MV-4-11 (cell line): ENCODE measurements at regions not wholly inside any gene's neighbourhood (a gene's known extent, or its start where the extent isn't known, plus 50 kb on each side); places are given as distances from the start of the nearest gene placed in this dataset.
"Not testable (repeated sequence)": the region's sequence is repeated elsewhere in the genome, so short reads cannot be mapped to it uniquely, and the experiment has no call there.

Source experiments
- DNase-seq: peaks from one replicate; lab custom pipeline; 2025; lab: John Stamatoyannopoulos, UW

DNA sequence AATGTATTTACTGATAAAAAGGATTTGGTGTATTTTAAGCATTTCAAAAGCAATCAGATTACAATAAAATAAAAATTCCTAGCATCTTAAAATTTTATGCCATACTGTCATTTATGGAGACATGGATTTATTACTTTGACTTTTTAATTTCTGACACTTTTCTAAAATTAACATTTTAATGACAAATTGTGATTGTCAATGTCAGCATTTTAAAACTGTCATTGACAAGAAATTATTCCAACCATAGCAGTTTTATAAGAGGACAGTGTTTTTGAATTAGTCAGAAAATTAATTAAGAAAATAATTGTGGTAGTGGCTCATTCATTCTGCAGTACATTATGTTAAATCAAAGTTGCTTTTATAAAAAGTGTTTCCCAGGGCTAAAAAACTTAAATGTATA is 1954.4 kb downstream of the ARAP2 start:
- DNase-seq: no peak

DNA sequence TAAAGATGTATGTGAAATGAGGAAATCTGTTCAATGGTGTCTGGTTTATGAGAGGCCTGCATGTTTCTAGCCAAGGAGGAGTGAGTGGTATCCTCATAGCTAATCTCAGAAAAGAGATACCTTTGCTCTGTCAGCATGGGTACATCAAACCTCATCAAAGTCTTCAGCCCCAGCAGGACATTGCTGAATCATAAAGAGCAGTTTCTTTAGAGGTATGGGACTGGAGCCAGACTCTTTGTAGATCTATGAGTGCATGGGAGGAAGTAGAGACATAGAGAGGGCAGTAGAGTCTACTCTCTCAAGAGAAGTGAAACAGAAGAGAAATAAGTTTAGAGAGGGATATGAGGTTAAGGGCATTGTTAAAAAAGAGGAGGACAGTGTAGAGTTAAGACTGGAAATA is 1950.9 kb downstream of the ARAP2 start:
- DNase-seq: peak; percentile 73

DNA sequence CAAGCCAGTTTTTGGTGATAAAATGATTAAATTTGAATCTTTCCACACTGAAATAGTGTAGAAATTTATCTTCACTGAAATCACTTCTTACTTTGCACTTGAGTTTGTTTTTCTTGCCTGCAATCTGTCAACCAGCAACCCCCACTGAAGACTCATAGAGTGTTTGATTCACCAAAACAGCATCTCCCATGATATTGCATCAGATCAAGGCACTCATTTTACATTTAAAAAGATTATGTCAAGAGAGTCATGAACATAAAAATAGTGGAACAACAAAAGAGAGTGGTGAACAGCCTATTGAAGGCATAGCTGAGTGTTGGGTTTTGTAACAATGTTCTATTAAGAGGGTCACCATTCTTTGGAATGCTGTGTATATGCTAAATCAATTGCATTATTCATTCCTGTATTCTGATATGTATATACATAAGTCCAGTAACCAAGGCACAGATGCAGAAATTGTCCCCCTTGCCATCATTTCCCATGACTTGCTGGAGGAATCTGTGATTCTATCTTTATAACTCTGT is 1934.9 kb downstream of the ARAP2 start:
- DNase-seq: no peak

DNA sequence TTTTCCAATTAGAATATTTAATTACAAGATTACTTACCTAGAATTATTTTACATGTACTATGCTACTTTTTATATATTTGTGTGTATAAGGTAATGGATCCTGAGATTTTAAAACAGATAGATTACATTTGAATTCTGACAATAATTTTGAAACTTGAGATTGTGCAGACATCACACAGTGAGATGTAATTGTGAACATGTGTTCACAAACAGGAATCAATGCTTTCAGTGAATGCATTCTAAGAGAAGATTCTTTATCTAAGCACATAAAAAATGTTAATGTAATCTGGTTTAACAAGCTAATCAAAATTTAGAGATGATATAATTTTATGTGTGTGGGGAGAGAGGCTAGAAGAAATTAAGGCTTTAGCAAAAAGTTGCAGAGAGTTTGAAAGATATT is 1925.5 kb downstream of the ARAP2 start:
- DNase-seq: no peak

DNA sequence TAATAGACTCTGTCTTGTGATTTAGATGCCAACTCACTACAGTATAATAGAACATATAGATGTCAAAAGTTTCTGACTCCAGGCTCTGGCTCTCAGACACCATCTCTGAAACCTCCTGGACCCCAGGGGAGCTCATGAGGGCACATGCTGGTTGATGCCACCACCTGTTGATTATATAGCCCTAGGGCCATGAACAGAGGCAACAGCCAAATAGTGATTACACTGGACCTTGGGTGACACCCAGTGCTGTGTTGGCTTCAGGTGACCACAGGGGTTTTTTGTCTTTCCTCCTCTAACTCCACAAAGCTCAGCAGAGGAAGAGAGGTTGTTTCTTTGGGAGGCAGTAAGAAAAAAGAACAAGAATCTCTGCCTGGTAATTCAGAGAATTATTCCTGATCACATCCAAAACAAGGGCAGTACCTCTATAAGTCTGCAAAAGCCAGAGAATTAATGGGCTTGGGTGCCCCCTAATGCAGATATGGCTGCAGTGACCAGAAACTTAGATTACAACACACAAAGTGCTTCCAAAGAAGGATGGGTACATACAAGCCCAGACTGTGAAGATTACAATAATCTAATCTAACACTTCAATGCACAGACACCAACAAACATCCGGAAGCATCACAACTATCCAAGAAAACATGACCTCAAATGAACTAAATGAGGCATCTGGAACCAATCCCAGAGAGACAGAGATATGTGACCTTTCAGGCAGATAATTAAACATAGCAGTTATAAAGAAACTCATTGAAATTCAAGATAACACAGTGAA is 1920.6 kb downstream of the ARAP2 start:
- no peak for DNase-seq

DNA sequence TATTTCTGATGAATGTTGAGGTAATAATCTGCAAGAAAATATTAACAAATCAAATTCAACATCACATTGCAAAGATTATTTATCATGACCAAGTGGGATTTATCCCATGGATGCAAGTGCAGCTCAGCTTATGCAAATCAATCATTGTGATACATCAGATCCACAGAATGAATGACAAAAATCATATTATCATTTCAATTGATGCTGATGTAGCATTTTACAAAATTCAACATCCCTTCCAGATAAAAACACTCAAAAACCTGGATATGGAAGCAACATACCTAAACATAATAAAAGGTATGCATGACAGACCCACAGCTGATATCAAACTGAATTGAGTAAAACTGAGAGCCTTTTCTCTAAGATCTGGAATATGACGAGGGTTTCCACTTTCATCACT is 1915.4 kb downstream of the ARAP2 start:
- no peak for DNase-seq

DNA sequence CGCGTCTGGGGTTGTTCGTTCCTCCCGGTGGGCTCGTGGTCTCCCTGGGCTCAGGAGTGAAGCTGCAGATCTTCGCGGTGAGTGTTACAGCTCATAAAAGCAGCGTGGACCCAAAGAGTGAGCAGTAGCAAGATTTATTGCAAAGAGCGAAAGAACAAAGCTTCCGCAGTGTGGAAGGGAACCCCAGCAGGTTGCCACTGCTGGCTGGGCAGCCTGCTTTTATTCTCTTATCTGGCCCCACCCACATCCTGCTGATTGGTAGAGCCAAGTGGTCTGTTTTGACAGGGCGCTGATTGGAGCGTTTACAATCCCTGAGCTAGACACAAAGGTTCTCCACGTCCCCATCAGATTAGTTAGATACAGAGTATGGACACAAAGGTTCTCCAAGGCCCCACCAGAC is 1909.2 kb downstream of the ARAP2 start:
- DNase-seq: not testable (repeated sequence)

DNA sequence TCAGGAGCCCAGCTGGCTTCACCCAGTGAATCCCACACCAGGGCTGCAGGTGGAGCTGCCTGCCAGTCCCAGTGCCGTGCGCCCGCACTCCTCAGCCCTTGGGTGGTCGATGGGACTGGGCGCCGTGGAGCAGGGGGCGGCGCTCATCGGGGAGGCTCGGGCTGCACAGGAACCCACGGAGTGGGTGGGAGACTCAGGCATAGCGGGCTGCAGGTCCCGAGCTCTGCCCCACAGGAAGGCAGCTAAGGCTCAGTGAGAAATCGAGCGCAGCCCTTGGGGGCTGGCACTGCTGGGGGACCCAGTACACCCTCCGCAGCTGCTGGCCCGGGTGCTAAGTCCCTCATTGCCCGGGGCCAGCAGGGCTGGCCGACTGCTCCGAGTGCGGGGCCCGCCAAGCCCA is 1908.8 kb downstream of the ARAP2 start:
- not testable (repeated sequence) for DNase-seq

DNA sequence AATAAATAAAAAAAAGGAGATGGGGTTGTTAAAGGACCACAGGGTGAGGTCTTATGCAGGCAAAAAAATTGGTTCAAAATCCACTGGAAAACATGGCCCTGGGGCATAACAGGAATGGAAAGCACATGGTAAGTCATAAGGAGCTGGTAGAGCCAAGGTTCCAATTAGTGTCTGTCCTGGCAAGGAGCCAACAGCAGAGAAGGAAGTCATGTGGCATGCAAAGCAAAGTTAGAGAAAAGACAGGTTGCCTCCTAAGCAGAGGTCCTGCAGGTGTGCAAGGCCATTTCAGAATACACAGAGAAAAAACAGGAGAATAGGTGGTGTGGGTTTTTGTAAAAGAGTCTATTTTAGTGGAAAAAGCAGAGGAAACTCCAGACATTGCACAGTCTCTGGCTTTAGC is 1881.7 kb downstream of the ARAP2 start:
- DNase-seq: peak; percentile 0

DNA sequence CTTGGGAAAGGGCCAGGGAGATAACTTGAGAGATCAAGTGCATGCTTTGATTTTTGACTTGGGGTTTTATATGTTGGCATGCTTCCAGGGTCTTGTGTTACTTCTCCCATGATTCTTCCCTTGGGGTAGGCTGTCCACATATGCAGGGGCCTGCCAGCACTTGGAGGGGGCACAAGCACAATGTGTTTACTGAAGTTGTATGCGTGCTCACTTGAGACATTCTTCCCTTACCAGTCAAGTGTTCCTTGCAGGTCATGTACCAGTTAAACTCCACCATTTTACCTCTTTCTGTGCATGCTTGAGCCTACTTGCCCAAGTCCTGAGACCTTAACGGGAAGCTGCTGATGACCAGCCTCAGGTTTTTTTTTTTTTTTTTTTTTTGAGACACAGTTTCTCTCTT is 1880.5 kb downstream of the ARAP2 start:
- DNase-seq: no peak

DNA sequence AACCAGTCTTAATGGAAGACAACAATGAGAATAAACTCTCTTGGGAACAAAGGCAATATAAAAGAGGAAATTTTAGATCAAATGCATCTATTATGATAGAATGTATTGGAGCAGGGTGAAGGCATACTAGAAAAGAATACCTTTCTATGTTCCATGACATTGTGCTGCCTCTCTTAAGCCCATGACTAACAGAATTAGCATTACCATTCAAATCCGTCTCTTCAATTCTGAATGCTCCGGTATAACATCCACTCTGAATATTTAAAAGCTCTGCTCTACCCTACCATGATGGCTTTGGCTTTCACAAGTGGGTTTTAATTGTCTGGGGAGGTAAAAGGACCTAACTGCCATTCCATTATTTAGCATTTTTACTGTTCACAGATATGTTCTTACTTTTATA is 1878.4 kb downstream of the ARAP2 start:
- DNase-seq: no peak

DNA sequence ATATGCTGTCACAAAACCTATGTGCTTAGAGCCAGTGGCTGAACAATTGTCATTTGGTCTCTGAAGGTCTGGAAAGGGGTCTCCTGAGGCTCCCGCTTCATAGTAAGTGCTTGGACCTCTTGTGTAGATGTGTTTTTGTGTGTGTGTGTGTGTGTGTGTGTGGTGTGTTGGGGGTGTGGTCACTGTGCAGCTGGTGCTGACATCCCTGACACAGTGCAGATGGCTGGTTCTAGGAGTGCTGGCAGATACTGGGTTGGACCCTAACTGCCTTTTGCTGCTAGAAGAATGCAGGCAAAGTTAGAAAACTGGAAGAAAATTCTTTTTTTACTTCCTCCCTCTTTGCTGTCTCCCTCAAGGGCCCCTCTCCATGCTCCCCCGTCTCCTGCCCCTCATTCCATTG is 1872.6 kb downstream of the ARAP2 start:
- DNase-seq: no peak

DNA sequence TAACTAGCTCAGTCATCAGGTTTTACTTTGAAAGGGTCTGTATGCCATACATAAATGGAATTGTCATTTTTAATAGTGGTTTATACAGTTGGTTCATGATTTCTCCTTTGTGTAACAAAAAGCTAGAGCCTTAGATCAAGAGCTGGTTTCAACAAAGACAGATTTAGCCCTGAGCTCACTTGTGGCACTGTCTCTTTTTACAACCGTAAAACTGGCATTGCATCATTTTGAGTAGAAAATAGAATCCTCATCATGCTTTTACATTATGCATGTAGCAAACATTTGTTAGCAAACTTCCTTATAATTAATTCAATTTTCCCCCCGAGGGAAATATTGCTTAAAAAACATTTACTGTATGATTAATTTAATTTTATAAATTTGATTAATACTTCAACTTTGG is 1871.5 kb downstream of the ARAP2 start:
- DNase-seq: peak; percentile 70

DNA sequence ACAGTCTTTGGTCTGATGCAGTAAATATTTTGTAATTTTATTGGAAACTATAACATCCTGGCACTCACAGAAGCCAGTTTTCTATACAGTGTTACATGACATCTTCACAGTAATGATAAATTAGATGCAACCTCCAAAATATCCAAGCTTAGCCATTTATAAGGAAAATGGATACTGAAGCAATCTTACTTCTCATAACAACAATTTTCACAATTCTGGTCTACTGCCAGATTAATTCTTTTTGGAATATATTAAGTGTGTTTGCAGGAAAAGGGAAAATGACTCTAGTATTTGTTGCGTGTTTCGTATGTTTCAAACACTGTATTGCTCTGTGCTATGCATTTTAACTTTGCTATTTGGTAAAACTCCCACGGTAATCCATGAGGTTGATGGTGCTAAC is 1870.9 kb downstream of the ARAP2 start:
- DNase-seq: no peak

DNA sequence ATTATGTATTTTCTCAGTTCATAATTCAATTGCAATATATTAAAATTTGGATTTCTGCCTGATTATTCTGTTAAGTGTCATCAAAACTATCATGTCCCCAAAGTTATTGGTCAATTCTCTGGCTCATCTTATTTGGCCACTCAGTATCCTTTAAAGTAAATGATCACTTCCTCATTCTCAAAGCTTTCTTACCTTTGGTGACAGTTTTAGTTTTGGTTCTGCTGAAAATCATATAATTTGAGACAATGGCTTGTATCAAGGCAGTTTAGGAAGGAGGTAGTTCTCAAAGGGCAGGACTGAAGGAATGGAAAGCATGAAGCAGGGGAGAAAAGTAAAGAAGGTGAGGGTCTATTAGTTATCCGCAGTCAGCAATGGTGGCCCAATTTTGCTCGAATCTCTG is 1832.1 kb downstream of the ARAP2 start:
- peak; percentile 57 for DNase-seq

DNA sequence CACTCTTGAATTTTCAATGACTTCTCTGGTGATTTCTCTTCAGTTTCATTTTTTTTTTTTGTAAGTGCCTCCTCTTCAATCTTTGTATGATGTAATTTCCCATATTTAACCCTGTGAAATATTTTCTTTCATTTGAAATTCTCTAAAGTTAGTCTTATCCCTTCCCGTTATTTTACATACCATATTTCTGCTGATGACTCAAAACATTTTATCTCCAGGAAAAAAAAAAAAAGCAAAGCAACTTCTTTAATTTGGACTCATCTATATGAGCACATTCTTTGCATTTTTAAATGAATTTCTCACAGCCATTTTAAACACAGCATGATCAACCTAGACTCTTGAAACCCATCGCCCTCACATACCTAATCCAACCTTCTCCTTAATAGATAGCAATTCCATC is 1831.4 kb downstream of the ARAP2 start:
- no peak for DNase-seq

DNA sequence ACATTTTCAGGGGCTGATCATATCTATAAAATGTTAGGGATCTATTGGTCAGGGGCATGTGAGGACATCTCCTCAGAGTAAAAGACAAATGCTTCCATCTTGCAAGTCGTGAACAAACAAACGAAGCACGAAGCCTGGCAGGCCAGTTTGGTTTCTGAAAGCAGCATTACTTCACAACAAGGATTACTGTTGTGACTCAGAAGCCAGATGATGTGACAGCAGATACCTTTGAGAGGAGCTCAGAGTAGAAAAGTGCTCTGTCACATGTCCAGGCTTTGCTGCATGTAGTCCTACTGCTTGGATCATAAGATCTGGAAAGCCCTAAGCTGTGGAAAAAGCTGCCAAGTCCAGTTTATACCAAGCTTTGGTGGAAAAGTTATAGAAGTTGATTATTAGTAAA is 1827.2 kb downstream of the ARAP2 start:
- no peak for DNase-seq

DNA sequence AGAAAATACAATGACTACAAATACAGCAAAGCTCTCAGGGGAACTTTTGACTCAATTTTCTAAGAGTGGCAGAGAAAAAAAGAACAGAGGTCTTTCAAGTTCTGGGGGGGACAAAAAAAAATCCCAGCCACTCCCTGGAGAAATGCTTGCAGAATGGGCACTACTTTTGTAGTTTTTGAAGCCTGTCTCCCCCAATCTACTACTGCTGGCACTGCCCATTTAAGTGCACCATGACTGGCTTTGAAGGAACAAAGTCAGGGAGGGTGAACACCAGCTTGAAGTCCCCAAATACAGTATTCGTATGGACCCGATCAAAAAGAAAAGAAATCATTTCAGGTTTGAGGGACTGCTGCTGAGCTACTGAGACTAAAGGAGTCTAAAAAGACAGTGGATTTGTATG is 1824.4 kb downstream of the ARAP2 start:
- no peak for DNase-seq

DNA sequence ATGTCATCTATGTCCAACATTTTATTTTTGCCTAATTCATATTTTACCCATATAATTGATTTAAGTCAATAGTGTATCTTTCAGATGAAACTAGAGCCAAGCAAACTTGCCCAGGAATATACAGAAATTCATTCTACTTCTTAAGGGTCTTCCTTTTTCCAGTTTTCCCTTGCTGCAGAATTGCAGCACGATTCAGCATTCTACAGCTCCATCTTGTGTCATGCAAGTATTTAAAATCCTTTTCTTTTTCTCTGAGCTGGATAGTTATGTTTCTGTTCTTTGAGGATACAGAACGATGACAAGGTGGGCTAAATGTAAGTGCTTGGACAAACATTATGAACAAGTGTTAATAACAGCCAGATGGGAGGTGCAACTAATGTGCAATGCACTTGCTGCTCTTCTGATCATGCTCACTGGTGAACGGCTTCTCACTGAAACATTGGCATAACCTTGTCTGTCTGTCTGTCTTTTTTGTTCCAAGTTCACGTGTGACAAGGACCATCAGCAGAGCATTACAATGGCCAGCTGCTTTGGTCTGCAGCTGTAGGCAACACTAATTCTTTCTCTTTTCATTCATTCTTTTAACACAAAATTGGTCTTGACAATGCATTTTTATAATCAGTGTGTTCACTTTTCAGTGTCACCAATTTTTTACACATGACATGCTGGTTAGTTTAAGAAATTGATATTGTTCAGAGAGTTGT is 1821.7 kb downstream of the ARAP2 start:
- DNase-seq: no peak

DNA sequence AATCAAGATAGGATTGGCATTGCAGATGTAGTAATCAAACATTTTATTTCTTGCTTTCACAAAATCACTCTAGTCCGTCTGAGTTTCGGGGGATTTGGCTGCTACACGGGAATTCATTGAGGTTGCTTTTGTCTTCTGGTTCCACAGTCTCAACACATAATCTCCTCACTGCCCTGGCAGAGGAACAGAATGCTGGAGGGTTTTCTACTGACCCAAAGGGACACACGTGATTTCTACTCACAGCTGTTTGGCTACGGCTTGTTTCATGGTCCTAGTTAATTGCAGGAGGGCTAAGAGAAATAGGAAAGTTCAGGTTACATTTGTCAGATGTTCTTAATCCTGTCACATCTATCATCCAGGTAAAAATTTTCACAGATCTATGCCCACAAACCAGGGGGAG is 1811.6 kb downstream of the ARAP2 start:
- no peak for DNase-seq

DNA sequence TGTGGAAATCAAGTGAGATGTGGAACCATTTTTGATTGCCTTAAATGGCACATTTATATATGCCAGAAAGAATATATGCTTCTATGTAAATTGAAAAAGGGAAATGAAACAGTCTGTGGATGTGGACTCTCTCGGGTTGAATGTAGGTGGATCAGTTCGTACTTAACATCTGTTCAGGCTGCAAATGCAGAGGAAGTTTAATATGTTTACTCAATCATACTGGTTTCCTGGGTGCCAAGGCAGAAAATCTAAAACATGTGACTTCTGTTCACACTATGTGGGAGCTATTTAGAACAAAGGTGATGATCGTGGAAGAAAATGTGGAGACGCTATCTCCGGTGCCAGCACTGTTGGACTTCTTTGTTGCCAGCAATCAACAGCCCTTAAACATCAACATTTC is 1809.9 kb downstream of the ARAP2 start:
- DNase-seq: peak; percentile 99

DNA sequence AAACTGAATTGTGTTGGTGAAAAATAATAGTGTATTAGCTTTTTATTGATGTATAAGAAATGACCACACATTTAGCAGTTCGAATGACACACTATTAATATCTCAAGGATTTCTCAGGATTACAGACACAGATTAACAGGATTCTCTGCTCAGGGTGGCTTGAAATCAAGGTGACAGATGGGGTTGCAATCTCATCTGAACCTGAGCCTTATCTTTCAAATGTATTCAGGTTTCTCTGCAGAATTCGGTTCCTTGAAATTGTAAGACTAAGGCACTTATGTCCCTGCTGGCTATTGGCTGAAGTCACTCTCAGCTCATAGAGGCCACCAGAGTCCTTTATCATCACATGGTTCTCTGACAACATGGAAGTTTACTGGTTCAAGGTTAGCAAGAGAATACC is 1780.1 kb downstream of the ARAP2 start:
- no peak for DNase-seq

DNA sequence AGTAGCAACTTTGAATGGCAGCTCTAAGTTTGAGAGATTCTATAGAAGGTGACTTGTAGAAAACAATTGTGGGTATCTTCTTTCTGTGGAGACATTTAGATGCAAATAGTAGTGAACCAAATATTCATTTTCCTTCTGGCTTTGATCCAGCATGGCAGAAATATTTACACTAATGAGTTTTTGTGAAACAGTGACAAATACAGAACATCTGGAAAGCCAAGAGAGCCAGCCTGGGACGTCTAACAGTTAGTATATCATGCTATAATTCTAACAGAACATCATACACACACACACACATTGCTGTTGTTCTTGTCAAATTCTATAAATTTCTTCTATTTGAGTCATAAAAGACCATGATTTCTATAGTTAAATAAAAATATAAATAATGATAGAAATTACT is 1777.9 kb downstream of the ARAP2 start:
- DNase-seq: no peak

DNA sequence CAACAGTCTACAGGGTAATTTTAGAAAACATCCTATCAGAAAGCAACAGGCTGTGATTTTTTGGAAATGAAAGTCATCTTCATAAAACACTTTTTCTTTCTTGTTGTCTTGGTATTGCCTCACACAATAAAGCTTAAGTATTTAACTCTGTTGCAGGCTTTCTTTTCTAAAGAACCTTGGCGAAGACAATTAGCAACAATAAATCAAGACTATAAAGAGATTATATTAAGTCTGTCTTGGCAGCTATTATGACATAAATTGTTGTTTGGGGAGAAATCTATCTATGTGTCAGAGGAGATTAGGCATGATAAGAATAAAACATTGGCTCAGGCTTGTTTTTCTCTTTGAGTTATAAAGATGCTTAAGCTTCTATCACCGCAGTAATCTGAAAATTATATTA is 1774.8 kb downstream of the ARAP2 start:
- DNase-seq: no peak
